Stomach (tissue), 4 donors: ENCODE measurements at regions not wholly inside any gene's neighbourhood (a gene's known extent, or its start where the extent isn't known, plus 50 kb on each side); places are given as distances from the start of the nearest gene placed in this dataset.

Source experiments
- CTCF ChIP-seq, 7 experiments: fragments of 450-650 bp in 4 of 7; fragments of 200-600 bp in 3 of 7; sonication (generic) in 3 of 7; IDR thresholded peaks; one replicate each; pipeline ENCODE4 v1.5.1; 2016 to 2019; ENCODE audit warnings: antibody characterized with exemption in 7 of 7, control low read depth in 2 of 7, mild to moderate bottlenecking in 1 of 7
- POLR2A ChIP-seq, 4 donors: fragments of 450-650 bp; IDR thresholded peaks; one replicate each; pipeline ENCODE4 v1.6.1; 2016; ENCODE audit warnings: antibody characterized with exemption in 4 of 4, control low read depth in 2 of 4, mild to moderate bottlenecking in 1 of 4, moderate library complexity in 1 of 4
- POLR2AphosphoS5 ChIP-seq, 3 donors: sonication (generic); formaldehyde crosslinking; IDR thresholded peaks; one replicate each; pipeline ENCODE4 v1.6.1; 2016; ENCODE audit warnings: antibody characterized with exemption in 3 of 3

GRCh38 chr11:29249713-29250112, 767.1 kb downstream of the KCNA4 start:
- TF ChIP-seq CTCF (IDR thresholded peaks at IDR 0.05) = no peak
- TF ChIP-seq POLR2AphosphoS5 (IDR thresholded peaks at IDR 0.05) = no peak
- TF ChIP-seq POLR2A (IDR thresholded peaks at IDR 0.05) = no peak
